ENCODE measurements at regions not wholly inside any gene's neighbourhood (a gene's known extent, or its start where the extent isn't known, plus 50 kb on each side); places are given as distances from the start of the nearest gene placed in this dataset.

GRCh38 chr2:20553580-20553979 lies 97.3 kb downstream of the HS1BP3 start:
- TF ChIP-seq POLR2A (IDR thresholded peaks at IDR 0.05): no peak
- TF ChIP-seq CTCF (IDR thresholded peaks at IDR 0.05): no peak
